SK-N-SH (cell line): ENCODE measurements at regions not wholly inside any gene's neighbourhood (a gene's known extent, or its start where the extent isn't known, plus 50 kb on each side); places are given as distances from the start of the nearest gene placed in this dataset.

Source experiments
- CTCF ChIA-PET: fragments of 300-600, 350-600 bp; formaldehyde crosslinking; extraction: SDS; loops from one replicate; lab custom pipeline; 2021; lab: Yijun Ruan, JAX
- POLR2A ChIA-PET: fragments of 350-600 bp; sonication (Branson Sonifier 250); formaldehyde crosslinking; extraction: SDS; loops from one replicate; lab custom pipeline; 2020; ENCODE audit warnings: antibody characterized with exemption, inconsistent platforms; lab: Yijun Ruan, JAX
- DNase-seq: peaks from one replicate; pipeline ENCODE4 v3.0.0; 2012
- H2AFZ ChIP-seq: fragments of 200-600 bp; sonication (generic); 2 replicates; pipeline ENCODE4 v1.8.1; 2016; ENCODE audit warnings: antibody characterized with exemption, mild to moderate bottlenecking, low read depth
- H3F3A ChIP-seq: fragments of 200-600 bp; sonication (generic); replicated peaks from 2 replicates; pipeline ENCODE3; 2016; ENCODE audit warnings: antibody characterized with exemption, mild to moderate bottlenecking; ENCODE audit not compliant: insufficient read depth
- H3K27ac ChIP-seq, 2 experiments: fragments of 200-500 bp in 1 of 2; fragments of 200-600 bp in 1 of 2; sonication (Bioruptor generic) in 1 of 2; sonication (generic), shearing (Covaris generic) in 1 of 2; 2 replicates each; pipeline versions ENCODE4 v1.5.1 to v1.6.1; 2014 to 2016; ENCODE audit warnings: low read depth in 2 of 2, inconsistent platforms in 1 of 2, low read length in 1 of 2, mild to moderate bottlenecking in 1 of 2, mixed read lengths in 1 of 2
- H3K27me3 ChIP-seq: fragments of 200-600 bp; sonication (generic), shearing (Covaris generic); 2 replicates; pipeline ENCODE4 v1.6.1; 2016; ENCODE audit warnings: mixed run types; ENCODE audit not compliant: insufficient read depth
- H3K36me3 ChIP-seq, 2 experiments: fragments of 200-500 bp in 1 of 2; fragments of 200-600 bp in 1 of 2; sonication (Bioruptor generic) in 1 of 2; sonication (generic) in 1 of 2; replicated peaks in 1 of 2; 2 replicates each; pipeline versions ENCODE3 to v1.5.1; 2014 to 2016; ENCODE audit warnings: low read length in 1 of 2, mild to moderate bottlenecking in 1 of 2; ENCODE audit not compliant: insufficient read depth in 2 of 2, control insufficient read depth in 1 of 2
- H3K4me1 ChIP-seq, 2 experiments: fragments of 200-500 bp in 1 of 2; fragments of 200-600 bp in 1 of 2; sonication (Bioruptor generic) in 1 of 2; sonication (generic), shearing (Covaris generic) in 1 of 2; 2 replicates each; pipeline versions ENCODE4 v1.5.1 to v1.6.1; 2014 to 2016; ENCODE audit warnings: low read depth in 1 of 2, low read length in 1 of 2, mixed run types in 1 of 2; ENCODE audit not compliant: insufficient read depth in 2 of 2, control insufficient read depth in 1 of 2
- H3K4me2 ChIP-seq: fragments of 200-600 bp; sonication (generic), shearing (Covaris generic); 2 replicates; pipeline ENCODE4 v1.6.1; 2017; ENCODE audit warnings: mixed run types
- H3K4me3 ChIP-seq, 2 experiments: fragments of 200-500 bp in 1 of 2; fragments of 200-600 bp in 1 of 2; sonication (Bioruptor generic) in 1 of 2; sonication (generic), shearing (Covaris generic) in 1 of 2; 2 replicates each; pipeline versions ENCODE4 v1.5.1 to v1.8.1; 2014 to 2016; ENCODE audit warnings: low read depth in 2 of 2, inconsistent platforms in 1 of 2, low read length in 1 of 2, mild to moderate bottlenecking in 1 of 2, mixed read lengths in 1 of 2, moderate library complexity in 1 of 2
- H3K79me2 ChIP-seq: fragments of 200-600 bp; sonication (generic); 2 replicates; pipeline ENCODE4 v1.8.1; 2017; ENCODE audit warnings: mild to moderate bottlenecking; ENCODE audit not compliant: insufficient read depth
- H3K9ac ChIP-seq: fragments of 200-600 bp; sonication (generic); 2 replicates; pipeline ENCODE4 v1.6.1; 2017; ENCODE audit warnings: mixed run types
- H3K9me2 ChIP-seq: fragments of 200-600 bp; sonication (generic); 2 replicates; pipeline ENCODE4 v1.6.1; 2017; ENCODE audit warnings: mixed run types
- H3K9me3 ChIP-seq: fragments of 200-600 bp; sonication (generic); 2 replicates; pipeline ENCODE4 v1.6.1; 2017; ENCODE audit warnings: mixed run types, mild to moderate bottlenecking, moderate library complexity
- H4K20me1 ChIP-seq: fragments of 200-600 bp; sonication (generic); 2 replicates; pipeline ENCODE4 v1.6.1; 2017; ENCODE audit warnings: mild to moderate bottlenecking, mixed run types; ENCODE audit not compliant: insufficient read depth
- CHD2 ChIP-seq: fragments of 150-350 bp; IDR thresholded peaks from 2 replicates; pipeline ENCODE4 v1.6.1; 2018; ENCODE audit warnings: low read length; ENCODE audit not compliant: partially characterized antibody
- ELF1 ChIP-seq: IDR thresholded peaks from 2 replicates; pipeline ENCODE4 v1.4.0; 2012
- EP300 ChIP-seq, 2 experiments: IDR thresholded peaks; 2 replicates each; pipeline versions ENCODE4 v1.4.0 to v1.6.1; 2012; ENCODE audit warnings: borderline replicate concordance in 1 of 2, low read depth in 1 of 2, low read length in 1 of 2
- EZH2phosphoT487 ChIP-seq: fragments of 200-600 bp; sonication (generic); IDR thresholded peaks from 2 replicates; pipeline ENCODE4 v1.6.1; 2017; ENCODE audit warnings: low read depth, mixed run types, mild to moderate bottlenecking, antibody characterized with exemption, moderate library complexity, borderline replicate concordance
- FOSL2 ChIP-seq: IDR thresholded peaks from 2 replicates; pipeline ENCODE4 v1.4.0; 2012; ENCODE audit warnings: low read depth, mild to moderate bottlenecking, moderate library complexity, borderline replicate concordance
- FOXJ3 ChIP-seq: sonication (generic); formaldehyde crosslinking; IDR thresholded peaks from 2 replicates; pipeline ENCODE4 v1.5.1; 2020; ENCODE audit warnings: mild to moderate bottlenecking, missing genetic modification reagents
- MEF2A ChIP-seq: IDR thresholded peaks from 2 replicates; pipeline ENCODE4 v1.4.0; 2012; ENCODE audit warnings: low read depth, borderline replicate concordance
- MXI1 ChIP-seq: IDR thresholded peaks from 2 replicates; pipeline ENCODE4 v1.6.1; 2012; ENCODE audit warnings: mild to moderate bottlenecking, low read depth, low read length, improper control_type of control experiment
- NFIC ChIP-seq: IDR thresholded peaks from 2 replicates; pipeline ENCODE4 v1.4.0; 2012; ENCODE audit warnings: borderline replicate concordance
- NRF1 ChIP-seq: IDR thresholded peaks from 2 replicates; pipeline ENCODE4 v1.6.1; 2012; ENCODE audit warnings: low read depth, mild to moderate bottlenecking, low read length
- RAD21 ChIP-seq: IDR thresholded peaks from 2 replicates; pipeline ENCODE4 v1.6.1; 2012; ENCODE audit warnings: mild to moderate bottlenecking, low read length
- RCOR1 ChIP-seq: fragments of 150-350 bp; IDR thresholded peaks from 2 replicates; pipeline ENCODE4 v1.6.1; 2017; ENCODE audit warnings: antibody characterized with exemption, low read length
- REST ChIP-seq: IDR thresholded peaks from 2 replicates; pipeline ENCODE4 v1.6.1; 2012; ENCODE audit warnings: mild to moderate bottlenecking, low read depth, low read length, moderate library complexity
- RFX5 ChIP-seq: IDR thresholded peaks from 2 replicates; pipeline ENCODE4 v1.6.1; 2012; ENCODE audit warnings: mild to moderate bottlenecking, improper control_type of control experiment, low read length
- TEAD4 ChIP-seq: IDR thresholded peaks from 2 replicates; pipeline ENCODE4 v1.4.0; 2012; ENCODE audit warnings: mild to moderate bottlenecking, borderline replicate concordance; ENCODE audit not compliant: insufficient read depth
- YY1 ChIP-seq: IDR thresholded peaks from 2 replicates; pipeline ENCODE4 v1.4.0; 2012; ENCODE audit warnings: low read depth, mild to moderate bottlenecking
- ZBTB33 ChIP-seq: IDR thresholded peaks from 2 replicates; pipeline ENCODE4 v1.4.0; 2012; ENCODE audit warnings: low read depth, borderline replicate concordance
- WGBS: methylation state at CpG from one replicate; pipeline ENCODE4 v1.1.6; 2017; ENCODE audit warnings: low lambda C conversion rate; 5-methylcytosine and 5-hydroxymethylcytosine counted together
- TF ChIP-seq, protein P1 (sequence below): fragments of 150-350 bp; IDR thresholded peaks from 2 replicates; pipeline ENCODE4 v1.6.1; 2016; ENCODE audit warnings: mild to moderate bottlenecking, low read depth, low read length
- TF ChIP-seq, protein P2 (sequence below): IDR thresholded peaks from 2 replicates; pipeline ENCODE4; 2012
- TF ChIP-seq, protein P3 (sequence below): fragments of 200-600 bp; sonication (generic); IDR thresholded peaks from 2 replicates; pipeline ENCODE4 v1.6.1; 2017; ENCODE audit warnings: antibody characterized with exemption, mild to moderate bottlenecking, moderate library complexity

- no peak overlapping the region for H3K4me2 ChIP-seq
- no peak overlapping the region for H3K27ac ChIP-seq
- H3K4me3 ChIP-seq: no peak overlapping the region
- H2AFZ ChIP-seq: no peak overlapping the region
- CTCF ChIA-PET: interaction anchor here (0.7 kb wide), 1 partner anchor 879 kb away, joined by 3 read pairs; no protein-coding TSS in a partner anchor
- no peak overlapping the region for H3K9ac ChIP-seq
- H4K20me1 ChIP-seq: no peaks in the 10 kb centered on the region
- TF ChIP-seq, protein P1, sequence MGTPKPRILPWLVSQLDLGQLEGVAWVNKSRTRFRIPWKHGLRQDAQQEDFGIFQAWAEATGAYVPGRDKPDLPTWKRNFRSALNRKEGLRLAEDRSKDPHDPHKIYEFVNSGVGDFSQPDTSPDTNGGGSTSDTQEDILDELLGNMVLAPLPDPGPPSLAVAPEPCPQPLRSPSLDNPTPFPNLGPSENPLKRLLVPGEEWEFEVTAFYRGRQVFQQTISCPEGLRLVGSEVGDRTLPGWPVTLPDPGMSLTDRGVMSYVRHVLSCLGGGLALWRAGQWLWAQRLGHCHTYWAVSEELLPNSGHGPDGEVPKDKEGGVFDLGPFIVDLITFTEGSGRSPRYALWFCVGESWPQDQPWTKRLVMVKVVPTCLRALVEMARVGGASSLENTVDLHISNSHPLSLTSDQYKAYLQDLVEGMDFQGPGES: no peak
- TF ChIP-seq, protein P2, sequence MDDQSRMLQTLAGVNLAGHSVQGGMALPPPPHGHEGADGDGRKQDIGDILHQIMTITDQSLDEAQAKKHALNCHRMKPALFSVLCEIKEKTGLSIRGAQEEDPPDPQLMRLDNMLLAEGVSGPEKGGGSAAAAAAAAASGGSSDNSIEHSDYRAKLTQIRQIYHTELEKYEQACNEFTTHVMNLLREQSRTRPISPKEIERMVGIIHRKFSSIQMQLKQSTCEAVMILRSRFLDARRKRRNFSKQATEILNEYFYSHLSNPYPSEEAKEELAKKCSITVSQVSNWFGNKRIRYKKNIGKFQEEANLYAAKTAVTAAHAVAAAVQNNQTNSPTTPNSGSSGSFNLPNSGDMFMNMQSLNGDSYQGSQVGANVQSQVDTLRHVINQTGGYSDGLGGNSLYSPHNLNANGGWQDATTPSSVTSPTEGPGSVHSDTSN: no peak
- TF ChIP-seq RCOR1 (no peak), ELF1 (no peak), RAD21 (no peak), MXI1 (no peak), RFX5 (no peak), NRF1 (no peak), REST (no peak), EP300 (IDR thresholded peaks at IDR 0.05; ENCODE audit: borderline replicate concordance in 1 of 2, low read depth in 1 of 2, low read length in 1 of 2) (no peak), TEAD4 (no peak), YY1 (no peak), FOSL2 (no peak), MEF2A (no peak), CHD2 (no peak), EZH2phosphoT487 (no peak), FOXJ3 (CRISPR knock-in tag) (no peak), NFIC (no peak), ZBTB33 (no peak)
- TF ChIP-seq, protein P3, sequence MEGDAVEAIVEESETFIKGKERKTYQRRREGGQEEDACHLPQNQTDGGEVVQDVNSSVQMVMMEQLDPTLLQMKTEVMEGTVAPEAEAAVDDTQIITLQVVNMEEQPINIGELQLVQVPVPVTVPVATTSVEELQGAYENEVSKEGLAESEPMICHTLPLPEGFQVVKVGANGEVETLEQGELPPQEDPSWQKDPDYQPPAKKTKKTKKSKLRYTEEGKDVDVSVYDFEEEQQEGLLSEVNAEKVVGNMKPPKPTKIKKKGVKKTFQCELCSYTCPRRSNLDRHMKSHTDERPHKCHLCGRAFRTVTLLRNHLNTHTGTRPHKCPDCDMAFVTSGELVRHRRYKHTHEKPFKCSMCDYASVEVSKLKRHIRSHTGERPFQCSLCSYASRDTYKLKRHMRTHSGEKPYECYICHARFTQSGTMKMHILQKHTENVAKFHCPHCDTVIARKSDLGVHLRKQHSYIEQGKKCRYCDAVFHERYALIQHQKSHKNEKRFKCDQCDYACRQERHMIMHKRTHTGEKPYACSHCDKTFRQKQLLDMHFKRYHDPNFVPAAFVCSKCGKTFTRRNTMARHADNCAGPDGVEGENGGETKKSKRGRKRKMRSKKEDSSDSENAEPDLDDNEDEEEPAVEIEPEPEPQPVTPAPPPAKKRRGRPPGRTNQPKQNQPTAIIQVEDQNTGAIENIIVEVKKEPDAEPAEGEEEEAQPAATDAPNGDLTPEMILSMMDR: no peak
- H3K27me3 ChIP-seq: no peaks in the 10 kb centered on the region
- H3K9me3 ChIP-seq: no peaks in the 10 kb centered on the region
- POLR2A ChIA-PET: no interaction called here
- no peaks in the 10 kb centered on the region for H3K9me2 ChIP-seq
- 58% methylated on average over 14 of the region's 20 CpGs for WGBS
- no peaks in the 10 kb centered on the region for H3K79me2 ChIP-seq
- H3F3A ChIP-seq: no peaks in the 10 kb centered on the region
- H3K36me3 ChIP-seq: no peaks in the 10 kb centered on the region
- no peak for DNase-seq
- H3K4me1 ChIP-seq: no peaks in the 10 kb centered on the region
These were observed 390.2 kb upstream of the SGCD start for GRCh38 chr5:155936520-155937406.
